Smooth muscle cell (in vitro differentiated cells): ENCODE measurements at regions not wholly inside any gene's neighbourhood (a gene's known extent, or its start where the extent isn't known, plus 50 kb on each side); places are given as distances from the start of the nearest gene placed in this dataset.

ENCODE experiments used
- DNase-seq: peaks from one replicate; lab custom pipeline; 2025; ENCODE audit not compliant: unreplicated experiment; lab: John Stamatoyannopoulos, UW
- H2AFZ ChIP-seq: fragments of 200-600 bp; sonication (generic); 2 replicates; pipeline ENCODE4 v1.6.0; 2016; ENCODE audit warnings: antibody characterized with exemption, low read depth, mild to moderate bottlenecking
- H3F3A ChIP-seq: fragments of 200-600 bp; sonication (generic); 2 replicates; pipeline ENCODE4 v1.6.0; 2017; ENCODE audit warnings: antibody characterized with exemption, low read depth
- H3K27ac ChIP-seq: fragments of 200-600 bp; sonication (generic); 2 replicates; pipeline ENCODE4 v1.5.1; 2016; ENCODE audit warnings: low read depth, mild to moderate bottlenecking
- H3K27me3 ChIP-seq: fragments of 200-600 bp; sonication (generic); 2 replicates; pipeline ENCODE4 v1.6.1; 2016; ENCODE audit warnings: low read depth, mild to moderate bottlenecking
- H3K36me3 ChIP-seq: fragments of 200-600 bp; sonication (generic); 2 replicates; pipeline ENCODE4 v1.5.1; 2016; ENCODE audit warnings: low read depth
- H3K4me1 ChIP-seq: fragments of 200-600 bp; sonication (generic); 2 replicates; pipeline ENCODE4 v1.5.1; 2016; ENCODE audit warnings: low read depth
- H3K4me2 ChIP-seq: fragments of 200-600 bp; sonication (generic); 2 replicates; pipeline ENCODE4 v1.6.0; 2016; ENCODE audit warnings: mild to moderate bottlenecking
- H3K4me3 ChIP-seq: fragments of 200-600 bp; sonication (generic); 2 replicates; pipeline ENCODE4 v1.5.1; 2016; ENCODE audit warnings: mild to moderate bottlenecking
- H3K79me2 ChIP-seq: fragments of 200-600 bp; sonication (generic); 2 replicates; pipeline ENCODE4 v1.6.0; 2016; ENCODE audit warnings: low read depth, mild to moderate bottlenecking
- H3K9ac ChIP-seq: fragments of 200-600 bp; sonication (generic); 2 replicates; pipeline ENCODE4 v1.6.0; 2016; ENCODE audit warnings: low read depth
- H3K9me3 ChIP-seq: fragments of 200-600 bp; sonication (generic); replicated peaks from 2 replicates; pipeline ENCODE4 v1.5.1; 2016; ENCODE audit warnings: low read depth
- H4K20me1 ChIP-seq: fragments of 200-600 bp; sonication (generic); 2 replicates; pipeline ENCODE4 v1.6.0; 2016; ENCODE audit warnings: low read depth
- WGBS: methylation state at CpG from one replicate; pipeline ENCODE4 v1.1.7; 2016; ENCODE audit warnings: low lambda C conversion rate; 5-methylcytosine and 5-hydroxymethylcytosine counted together
- TF ChIP-seq, protein P1 (sequence below): fragments of 200-600 bp; sonication (generic); IDR thresholded peaks from 2 replicates; pipeline ENCODE4 v1.5.1; 2017; ENCODE audit warnings: borderline replicate concordance, mild to moderate bottlenecking, antibody characterized with exemption; ENCODE audit not compliant: insufficient read depth, poor library complexity, severe bottlenecking

DNA sequence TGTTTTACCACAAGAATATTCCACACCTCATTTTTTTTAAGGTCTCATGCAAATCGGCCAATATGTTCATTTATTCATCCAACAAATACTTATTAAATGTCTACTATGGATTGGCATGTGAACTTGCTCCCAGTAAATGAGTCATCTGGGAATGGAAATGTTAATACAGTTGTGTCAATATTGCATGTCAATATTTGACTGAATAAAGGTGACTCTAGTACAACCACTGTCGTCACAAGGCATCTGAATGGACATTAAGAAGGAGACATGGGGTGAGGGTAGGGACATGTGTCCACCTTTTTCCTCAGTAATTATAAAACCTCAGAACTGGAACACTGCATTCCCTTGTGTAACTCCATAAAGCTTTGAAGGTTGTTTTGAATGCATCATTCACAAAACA lies 365.4 kb downstream of the ADCYAP1 start:
- no peaks in the 10 kb centered on the region for H3K27me3 ChIP-seq
- WGBS = 93% methylated on average over 2 of the region's 2 CpGs
- no peak overlapping the region for H3K4me2 ChIP-seq
- H4K20me1 ChIP-seq = no peaks in the 10 kb centered on the region
- H3K79me2 ChIP-seq = no peaks in the 10 kb centered on the region
- H3K27ac ChIP-seq = no peak overlapping the region
- H3F3A ChIP-seq = no peaks in the 10 kb centered on the region
- H3K36me3 ChIP-seq = no peaks in the 10 kb centered on the region
- H3K9me3 ChIP-seq = no peaks in the 10 kb centered on the region
- DNase-seq = no peak
- no peaks in the 10 kb centered on the region for H3K4me1 ChIP-seq
- TF ChIP-seq, protein P1, sequence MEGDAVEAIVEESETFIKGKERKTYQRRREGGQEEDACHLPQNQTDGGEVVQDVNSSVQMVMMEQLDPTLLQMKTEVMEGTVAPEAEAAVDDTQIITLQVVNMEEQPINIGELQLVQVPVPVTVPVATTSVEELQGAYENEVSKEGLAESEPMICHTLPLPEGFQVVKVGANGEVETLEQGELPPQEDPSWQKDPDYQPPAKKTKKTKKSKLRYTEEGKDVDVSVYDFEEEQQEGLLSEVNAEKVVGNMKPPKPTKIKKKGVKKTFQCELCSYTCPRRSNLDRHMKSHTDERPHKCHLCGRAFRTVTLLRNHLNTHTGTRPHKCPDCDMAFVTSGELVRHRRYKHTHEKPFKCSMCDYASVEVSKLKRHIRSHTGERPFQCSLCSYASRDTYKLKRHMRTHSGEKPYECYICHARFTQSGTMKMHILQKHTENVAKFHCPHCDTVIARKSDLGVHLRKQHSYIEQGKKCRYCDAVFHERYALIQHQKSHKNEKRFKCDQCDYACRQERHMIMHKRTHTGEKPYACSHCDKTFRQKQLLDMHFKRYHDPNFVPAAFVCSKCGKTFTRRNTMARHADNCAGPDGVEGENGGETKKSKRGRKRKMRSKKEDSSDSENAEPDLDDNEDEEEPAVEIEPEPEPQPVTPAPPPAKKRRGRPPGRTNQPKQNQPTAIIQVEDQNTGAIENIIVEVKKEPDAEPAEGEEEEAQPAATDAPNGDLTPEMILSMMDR = no peak
- no peak overlapping the region for H2AFZ ChIP-seq
- no peak overlapping the region for H3K4me3 ChIP-seq
- H3K9ac ChIP-seq = no peak overlapping the region

DNA sequence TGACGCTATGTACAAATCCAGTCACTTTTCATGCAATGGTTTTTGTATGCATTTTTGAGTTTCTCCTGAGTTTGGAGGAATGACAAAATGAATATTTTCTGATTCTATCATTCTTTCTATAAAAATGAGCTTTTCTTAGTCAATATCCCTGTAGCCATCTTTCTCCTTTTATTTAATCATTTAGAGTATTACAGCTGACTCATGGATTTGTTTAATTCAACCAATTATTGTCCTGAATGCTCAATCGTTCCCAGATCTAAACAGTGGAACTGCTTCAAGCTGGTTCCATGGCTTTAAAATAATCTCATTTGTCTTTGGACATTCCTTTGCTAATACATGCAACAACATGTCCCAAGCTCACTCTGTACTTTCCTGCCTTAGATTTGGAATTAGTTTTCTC lies 368.8 kb downstream of the ADCYAP1 start:
- WGBS = 91% methylated on average over 2 of the region's 2 CpGs
- H3K79me2 ChIP-seq = no peaks in the 10 kb centered on the region
- TF ChIP-seq, protein P1 = no peak

DNA sequence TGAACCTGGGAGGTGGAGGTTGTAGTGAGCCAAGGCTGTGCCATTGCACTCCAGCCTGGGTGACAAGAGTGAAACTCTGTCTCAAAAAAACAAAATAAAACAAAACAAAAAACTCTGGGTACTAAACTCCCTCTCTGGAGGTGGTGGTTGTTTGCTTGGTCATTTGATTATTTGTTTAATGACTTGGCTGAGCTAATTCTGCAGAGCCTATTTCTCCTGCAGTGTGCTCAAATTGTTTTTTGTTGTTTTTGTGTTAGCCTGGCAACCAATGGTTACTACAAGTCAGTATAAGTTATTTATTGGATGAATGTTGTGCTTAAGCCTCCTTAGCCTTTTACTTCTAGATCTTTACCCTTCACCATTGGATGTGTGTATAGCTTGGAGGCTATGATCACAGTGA lies 387.5 kb downstream of the ADCYAP1 start:
- no peak overlapping the region for H3K4me2 ChIP-seq
- H3K9me3 ChIP-seq = no peaks in the 10 kb centered on the region
- no peak overlapping the region for H3K9ac ChIP-seq

More for the DNA sequence above, 368.8 kb downstream of the ADCYAP1 start:
- Histone ChIP-seq H3K9me3 (no peaks in the 10 kb centered on the region), H3K4me2 (no peak overlapping the region), H3K4me3 (no peak overlapping the region), H4K20me1 (no peaks in the 10 kb centered on the region), H3K9ac (no peak overlapping the region), H3K27me3 (no peaks in the 10 kb centered on the region), H2AFZ (no peak overlapping the region), H3F3A (no peaks in the 10 kb centered on the region), H3K4me1 (no peaks in the 10 kb centered on the region), H3K27ac (no peak overlapping the region), H3K36me3 (no peaks in the 10 kb centered on the region)
- no peak for DNase-seq

DNA sequence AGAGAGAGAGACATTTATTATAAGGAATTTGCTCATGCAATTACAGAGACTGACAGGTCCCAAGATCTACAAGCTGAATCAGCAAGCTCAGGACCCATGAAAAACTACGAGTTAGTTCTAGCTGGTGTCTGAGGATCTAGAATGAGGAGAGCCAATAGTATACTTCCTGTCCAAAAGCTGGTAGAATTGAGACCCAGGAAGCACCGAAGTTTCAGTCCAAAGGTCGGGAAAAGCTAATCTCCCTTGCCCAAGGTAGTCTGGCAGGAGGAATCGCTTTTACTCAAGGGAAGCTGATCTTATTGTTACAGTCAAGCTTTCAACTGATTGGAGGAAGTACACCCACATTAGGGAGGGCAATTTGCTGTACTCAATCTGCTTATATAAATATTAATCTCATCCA lies 389.6 kb downstream of the ADCYAP1 start:
- no peaks in the 10 kb centered on the region for H3K4me1 ChIP-seq
- no peaks in the 10 kb centered on the region for H3K36me3 ChIP-seq
- TF ChIP-seq, protein P1 = no peak
- no peaks in the 10 kb centered on the region for H4K20me1 ChIP-seq
- no peak overlapping the region for H3K4me2 ChIP-seq
- no peak overlapping the region for H2AFZ ChIP-seq
- no peak for DNase-seq
- no peak overlapping the region for H3K27ac ChIP-seq
- H3K9me3 ChIP-seq = no peaks in the 10 kb centered on the region
- no peak overlapping the region for H3K4me3 ChIP-seq
- 84% methylated on average over 4 of the region's 4 CpGs for WGBS
- no peaks in the 10 kb centered on the region for H3K27me3 ChIP-seq
- H3F3A ChIP-seq = no peaks in the 10 kb centered on the region
- no peak overlapping the region for H3K9ac ChIP-seq
- H3K79me2 ChIP-seq = no peaks in the 10 kb centered on the region

More for the DNA sequence above, 387.5 kb downstream of the ADCYAP1 start:
- H4K20me1 ChIP-seq = no peaks in the 10 kb centered on the region
- no peak overlapping the region for H2AFZ ChIP-seq
- no peaks in the 10 kb centered on the region for H3K79me2 ChIP-seq
- H3K36me3 ChIP-seq = no peaks in the 10 kb centered on the region
- no peaks in the 10 kb centered on the region for H3K4me1 ChIP-seq
- H3K4me3 ChIP-seq = no peak overlapping the region
- no peak overlapping the region for H3K27ac ChIP-seq
- TF ChIP-seq, protein P1 = no peak
- H3K27me3 ChIP-seq = no peaks in the 10 kb centered on the region
- DNase-seq = no peak
- H3F3A ChIP-seq = no peaks in the 10 kb centered on the region
